ENCODE measurements at regions not wholly inside any gene's neighbourhood (a gene's known extent, or its start where the extent isn't known, plus 50 kb on each side); places are given as distances from the start of the nearest gene placed in this dataset.

- TF ChIP-seq, protein P1, sequence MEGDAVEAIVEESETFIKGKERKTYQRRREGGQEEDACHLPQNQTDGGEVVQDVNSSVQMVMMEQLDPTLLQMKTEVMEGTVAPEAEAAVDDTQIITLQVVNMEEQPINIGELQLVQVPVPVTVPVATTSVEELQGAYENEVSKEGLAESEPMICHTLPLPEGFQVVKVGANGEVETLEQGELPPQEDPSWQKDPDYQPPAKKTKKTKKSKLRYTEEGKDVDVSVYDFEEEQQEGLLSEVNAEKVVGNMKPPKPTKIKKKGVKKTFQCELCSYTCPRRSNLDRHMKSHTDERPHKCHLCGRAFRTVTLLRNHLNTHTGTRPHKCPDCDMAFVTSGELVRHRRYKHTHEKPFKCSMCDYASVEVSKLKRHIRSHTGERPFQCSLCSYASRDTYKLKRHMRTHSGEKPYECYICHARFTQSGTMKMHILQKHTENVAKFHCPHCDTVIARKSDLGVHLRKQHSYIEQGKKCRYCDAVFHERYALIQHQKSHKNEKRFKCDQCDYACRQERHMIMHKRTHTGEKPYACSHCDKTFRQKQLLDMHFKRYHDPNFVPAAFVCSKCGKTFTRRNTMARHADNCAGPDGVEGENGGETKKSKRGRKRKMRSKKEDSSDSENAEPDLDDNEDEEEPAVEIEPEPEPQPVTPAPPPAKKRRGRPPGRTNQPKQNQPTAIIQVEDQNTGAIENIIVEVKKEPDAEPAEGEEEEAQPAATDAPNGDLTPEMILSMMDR (IDR thresholded peaks at IDR 0.05): no peak
- TF ChIP-seq ZFX (IDR thresholded peaks at IDR 0.05; ENCODE audit: borderline replicate concordance): no peak
- H3K27ac ChIP-seq: no peak overlapping the region
Observed at GRCh38 chr6:159460476-159460875, 232.6 kb downstream of the SOD2 start.

DNA sequence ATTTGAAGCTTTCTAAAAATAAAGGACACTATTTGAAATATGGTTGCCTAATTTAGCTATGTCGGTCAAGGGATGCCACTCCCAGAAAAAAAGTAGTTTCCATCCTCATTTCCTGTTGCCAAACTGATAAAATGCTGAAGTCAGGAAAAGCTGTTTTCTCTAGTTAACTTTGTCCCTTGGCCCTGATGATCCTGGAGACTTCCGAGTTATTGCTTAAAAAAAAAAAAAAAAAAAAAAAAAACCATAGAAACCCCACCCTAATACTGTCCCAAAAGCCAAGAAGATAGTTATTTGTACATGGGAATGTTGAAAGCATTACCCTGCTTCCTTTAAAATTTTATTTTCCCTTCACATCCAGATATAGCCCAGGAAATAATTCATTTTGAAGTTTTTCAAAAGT, 236.7 kb downstream of the SOD2 start:
- TF ChIP-seq, protein P1 (IDR thresholded peaks at IDR 0.05): no peak
- no peak for TF ChIP-seq ZFX (IDR thresholded peaks at IDR 0.05; ENCODE audit: borderline replicate concordance)
- no peak overlapping the region for H3K27ac ChIP-seq

GRCh38 chr6:159455700-159456274, 237.3 kb downstream of the SOD2 start:
- TF ChIP-seq ZFX (IDR thresholded peaks at IDR 0.05; ENCODE audit: borderline replicate concordance): no peak
- TF ChIP-seq, protein P1 (IDR thresholded peaks at IDR 0.05): no peak
- no peak overlapping the region for H3K27ac ChIP-seq

- TF ChIP-seq, protein P1 (IDR thresholded peaks at IDR 0.05): no peak
- no peak for TF ChIP-seq ZFX (IDR thresholded peaks at IDR 0.05; ENCODE audit: borderline replicate concordance)
- H3K27ac ChIP-seq: no peak overlapping the region
Observed at GRCh38 chr6:159450815-159451465, 242.1 kb downstream of the SOD2 start.

- no peak overlapping the region for H3K27ac ChIP-seq
- no peak for TF ChIP-seq ZFX (IDR thresholded peaks at IDR 0.05; ENCODE audit: borderline replicate concordance)
- TF ChIP-seq, protein P1 (IDR thresholded peaks at IDR 0.05): no peak
Observed at GRCh38 chr6:159446340-159446739, 246.7 kb downstream of the SOD2 start.

DNA sequence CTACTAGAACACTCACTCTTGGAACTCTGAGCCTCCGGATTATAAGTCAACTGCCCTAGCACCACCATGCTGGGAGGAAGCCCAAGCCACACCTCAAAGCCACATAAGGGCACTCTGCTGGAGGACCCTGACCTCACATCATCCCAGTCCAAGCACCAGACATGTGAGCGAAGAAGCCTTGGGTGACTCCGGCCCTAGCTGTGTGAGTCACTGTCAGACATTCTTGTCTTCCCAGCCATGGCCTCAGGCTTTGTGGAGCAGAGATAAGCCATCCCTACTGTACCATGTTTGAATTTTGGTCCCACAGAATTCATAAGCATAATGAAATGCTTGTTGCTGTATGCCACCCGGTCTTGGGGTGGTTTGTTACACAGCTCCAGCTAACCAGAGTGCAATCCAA, 247.7 kb downstream of the SOD2 start:
- TF ChIP-seq ZFX (IDR thresholded peaks at IDR 0.05; ENCODE audit: borderline replicate concordance): no peak
- TF ChIP-seq, protein P1 (IDR thresholded peaks at IDR 0.05): no peak
- no peak overlapping the region for H3K27ac ChIP-seq

GRCh38 chr6:159444056-159444760, 248.8 kb downstream of the SOD2 start:
- TF ChIP-seq, protein P1 (IDR thresholded peaks at IDR 0.05): no peak
- TF ChIP-seq ZFX (IDR thresholded peaks at IDR 0.05; ENCODE audit: borderline replicate concordance): no peak
- H3K27ac ChIP-seq: no peak overlapping the region

Data from 22Rv1 (cell line).